Thyroid gland (tissue), 4 donors: ENCODE measurements at regions not wholly inside any gene's neighbourhood (a gene's known extent, or its start where the extent isn't known, plus 50 kb on each side); places are given as distances from the start of the nearest gene placed in this dataset.

Experiments used
- CTCF ChIP-seq, 6 experiments: fragments of 200-600 bp in 3 of 6; fragments of 450-650 bp in 3 of 6; sonication (generic) in 3 of 6; IDR thresholded peaks; one replicate each; pipeline ENCODE4 v1.5.1; 2016 to 2019; ENCODE audit warnings: antibody characterized with exemption in 6 of 6, mild to moderate bottlenecking in 2 of 6, inconsistent platforms in 1 of 6, moderate library complexity in 1 of 6
- POLR2A ChIP-seq, 2 donors: fragments of 450-650 bp; IDR thresholded peaks; one replicate each; pipeline ENCODE4 v1.6.1; 2017; ENCODE audit warnings: antibody characterized with exemption in 2 of 2, mild to moderate bottlenecking in 2 of 2, moderate library complexity in 1 of 2

- TF ChIP-seq CTCF (IDR thresholded peaks at IDR 0.05) (no peak), POLR2A (IDR thresholded peaks at IDR 0.05) (no peak)
Measured at GRCh38 chr11:130689222-130689908, 226.9 kb downstream of the SNX19 start.
